WTC11 (cell line): ENCODE measurements at regions not wholly inside any gene's neighbourhood (a gene's known extent, or its start where the extent isn't known, plus 50 kb on each side); places are given as distances from the start of the nearest gene placed in this dataset.

ENCODE experiments used
- ATAC-seq: fragments of 200-7000 bp; cut with Tn5 transposase; 2 replicates; pipeline ENCODE4 v1.10.0; 2021; ENCODE audit warnings: mild to moderate bottlenecking, moderate library complexity
- CTCF ChIA-PET: fragments of 300-600 bp; sonication (Branson Sonifier 250); formaldehyde crosslinking; loops from one replicate; lab custom pipeline; 2021; ENCODE audit warnings: antibody characterized with exemption; lab: Charles Lee
- POLR2A ChIA-PET: fragments of 350-600 bp; sonication (Branson Sonifier 250); formaldehyde crosslinking; loops from one replicate; lab custom pipeline; 2021; ENCODE audit warnings: antibody characterized with exemption; lab: Charles Lee
- DNase-seq: peaks from one replicate; pipeline ENCODE4 v3.0.0; 2021; ENCODE audit warnings: low spot score
- H3K27ac Mint-ChIP-seq: 2 replicates; pipeline ENCODE4 v1.8.0; 2021; ENCODE audit warnings: mixed read lengths
- H3K27me3 Mint-ChIP-seq: 2 replicates; pipeline ENCODE4 v1.8.0; 2021; ENCODE audit warnings: low read depth, mild to moderate bottlenecking, moderate library complexity, mixed read lengths
- H3K36me3 Mint-ChIP-seq: 2 replicates; pipeline ENCODE4 v1.8.0; 2021; ENCODE audit warnings: mixed read lengths
- H3K4me1 Mint-ChIP-seq: 2 replicates; pipeline ENCODE4 v1.8.0; 2022; ENCODE audit warnings: mixed read lengths
- H3K4me3 Mint-ChIP-seq: 2 replicates; pipeline ENCODE4 v1.8.0; 2021; ENCODE audit warnings: mild to moderate bottlenecking, moderate library complexity, mixed read lengths
- H3K9me3 Mint-ChIP-seq: 2 replicates; pipeline ENCODE4 v1.8.0; 2021; ENCODE audit warnings: mixed read lengths
- AFF4 ChIP-seq: sonication (generic); formaldehyde crosslinking; IDR thresholded peaks from 2 replicates; pipeline ENCODE4 v1.8.1; 2023; ENCODE audit warnings: mild to moderate bottlenecking, missing genetic modification reagents, borderline replicate concordance
- ATF2 ChIP-seq: sonication (generic); formaldehyde crosslinking; IDR thresholded peaks from 2 replicates; pipeline ENCODE4 v1.8.1; 2022; ENCODE audit warnings: low read depth, missing genetic modification reagents, borderline replicate concordance
- ATF6 ChIP-seq: sonication (generic); formaldehyde crosslinking; IDR thresholded peaks from 2 replicates; pipeline ENCODE4 v1.8.1; 2023; ENCODE audit warnings: mild to moderate bottlenecking, missing genetic modification reagents
- E2F1 ChIP-seq: sonication (generic); formaldehyde crosslinking; IDR thresholded peaks from 2 replicates; pipeline ENCODE4 v1.8.0; 2022; ENCODE audit warnings: mild to moderate bottlenecking, missing genetic modification reagents
- E2F4 ChIP-seq: sonication (generic); formaldehyde crosslinking; IDR thresholded peaks from 2 replicates; pipeline ENCODE4 v1.8.1; 2022; ENCODE audit warnings: low read depth, mild to moderate bottlenecking, moderate library complexity, missing genetic modification reagents, borderline replicate concordance
- ESRRA ChIP-seq: sonication (generic); formaldehyde crosslinking; IDR thresholded peaks from 2 replicates; pipeline ENCODE4 v1.8.1; 2022; ENCODE audit warnings: mild to moderate bottlenecking, missing genetic modification reagents, borderline replicate concordance
- FOXK1 ChIP-seq: sonication (generic); formaldehyde crosslinking; IDR thresholded peaks from 2 replicates; pipeline ENCODE4 v1.8.0; 2022; ENCODE audit warnings: mild to moderate bottlenecking, moderate library complexity, missing genetic modification reagents
- GABPB1 ChIP-seq: sonication (generic); formaldehyde crosslinking; IDR thresholded peaks from 2 replicates; pipeline ENCODE4 v1.8.1; 2023; ENCODE audit warnings: mild to moderate bottlenecking, missing genetic modification reagents
- GTF2I ChIP-seq: fragments of 250-450 bp; sonication (Bioruptor Pico); conservative IDR thresholded peaks from 2 replicates; pipeline ENCODE4 v1.4.0; 2021; ENCODE audit warnings: mild to moderate bottlenecking
- KAT7 ChIP-seq: sonication (generic); formaldehyde crosslinking; IDR thresholded peaks from 2 replicates; pipeline ENCODE4 v1.8.1; 2023; ENCODE audit warnings: missing genetic modification reagents, mild to moderate bottlenecking, borderline replicate concordance
- MAX ChIP-seq: sonication (generic); formaldehyde crosslinking; IDR thresholded peaks from 2 replicates; pipeline ENCODE4 v1.8.0; 2022; ENCODE audit warnings: mild to moderate bottlenecking, missing genetic modification reagents
- NFYB ChIP-seq: sonication (generic); formaldehyde crosslinking; conservative IDR thresholded peaks from 2 replicates; pipeline ENCODE4 v1.8.0; 2022; ENCODE audit warnings: low read depth, missing genetic modification reagents
- PRRX2 ChIP-seq: fragments of 250-450 bp; sonication (Bioruptor Pico); IDR thresholded peaks from 2 replicates; pipeline ENCODE4 v1.8.0; 2021; ENCODE audit warnings: mild to moderate bottlenecking
- ZBTB21 ChIP-seq: sonication (generic); formaldehyde crosslinking; IDR thresholded peaks from 2 replicates; pipeline ENCODE4 v1.8.1; 2023; ENCODE audit warnings: mild to moderate bottlenecking, missing genetic modification reagents, borderline replicate concordance
- ZNF121 ChIP-seq: sonication (generic); formaldehyde crosslinking; IDR thresholded peaks from 2 replicates; pipeline ENCODE4 v1.8.0; 2023; ENCODE audit warnings: missing genetic modification reagents
- ZNF263 ChIP-seq: sonication (generic); formaldehyde crosslinking; IDR thresholded peaks from 2 replicates; pipeline ENCODE4 v1.8.1; 2022; ENCODE audit warnings: low read depth, mild to moderate bottlenecking, moderate library complexity, missing genetic modification reagents
- ZNF281 ChIP-seq: sonication (generic); formaldehyde crosslinking; IDR thresholded peaks from 2 replicates; pipeline ENCODE4 v1.8.0; 2023; ENCODE audit warnings: mild to moderate bottlenecking, missing genetic modification reagents
- ZNF425 ChIP-seq: fragments of 250-450 bp; sonication (Bioruptor Pico); conservative IDR thresholded peaks from 2 replicates; pipeline ENCODE4 v1.9.0; 2021; ENCODE audit warnings: mild to moderate bottlenecking
- ZNF671 ChIP-seq: fragments of 250-450 bp; sonication (Bioruptor Pico); IDR thresholded peaks from 2 replicates; pipeline ENCODE4 v1.8.0; 2021; ENCODE audit warnings: mild to moderate bottlenecking

GRCh38 chr6:72524011-72524645, 97.7 kb upstream of the KCNQ5 start (continued):
- TF ChIP-seq ZNF425 (CRISPR knock-in tag) (no peak), E2F4 (CRISPR knock-in tag) (no peak), ATF6 (CRISPR knock-in tag) (no peak), ZNF671 (no peak), ZNF263 (CRISPR knock-in tag) (no peak)

- Mint-ChIP-seq H3K4me1 (no peaks in the 10 kb centered on the region), H3K36me3 (no peaks in the 10 kb centered on the region), H3K27ac (no peak overlapping the region), H3K27me3 (no peaks in the 10 kb centered on the region), H3K4me3 (no peak overlapping the region), H3K9me3 (no peaks in the 10 kb centered on the region)
- POLR2A ChIA-PET, result no interaction called here
- CTCF ChIA-PET, result interaction anchor here (1.2 kb wide), 1 partner anchor 55 kb away, joined by 3 read pairs; no protein-coding TSS in a partner anchor
- ATAC-seq (no peak), DNase-seq (no peak)
- TF ChIP-seq ZNF121 (CRISPR knock-in tag) (no peak), AFF4 (CRISPR knock-in tag) (no peak), FOXK1 (CRISPR knock-in tag) (no peak), ATF2 (CRISPR knock-in tag) (no peak), ESRRA (CRISPR knock-in tag) (no peak), NFYB (no peak), KAT7 (CRISPR knock-in tag) (no peak), PRRX2 (CRISPR knock-in tag) (no peak), GTF2I (CRISPR knock-in tag) (no peak), ZNF281 (CRISPR knock-in tag) (no peak), E2F1 (CRISPR knock-in tag) (no peak), MAX (CRISPR knock-in tag) (no peak), ZBTB21 (CRISPR knock-in tag) (no peak), GABPB1 (no peak)
These were observed 95.9 kb upstream of the KCNQ5 start for GRCh38 chr6:72525821-72526510.
